Psoas muscle (tissue), 7 donors: ENCODE measurements at regions not wholly inside any gene's neighbourhood (a gene's known extent, or its start where the extent isn't known, plus 50 kb on each side); places are given as distances from the start of the nearest gene placed in this dataset.
"Not testable (repeated sequence)": the region's sequence is repeated elsewhere in the genome, so short reads cannot be mapped to it uniquely, and the experiment has no call there.

Experiments used
- ATAC-seq, 4 donors: fragments of 200-7000 bp; cut with Tn5 transposase; one replicate each; pipeline ENCODE4 v1.9.1; 2020; ENCODE audit warnings: moderate library complexity in 3 of 4, mild to moderate bottlenecking in 2 of 4
- DNase-seq, 2 donors: peaks; one replicate each; pipeline ENCODE4 v3.0.0-alpha.2; 2020
- H3K27ac ChIP-seq: fragments of 200-600 bp; one replicate; pipeline ENCODE4 v1.8.0; 2022
- H3K27me3 ChIP-seq, 3 donors: fragments of 200-600 bp in 1 of 3; one replicate each; pipeline versions ENCODE4 v1.6.1 to v1.8.0; 2013 to 2022; ENCODE audit warnings: low read length in 2 of 3, mild to moderate bottlenecking in 2 of 3, moderate library complexity in 1 of 3; ENCODE audit not compliant: insufficient read depth in 3 of 3
- H3K36me3 ChIP-seq, 2 donors: fragments of 200-600 bp in 1 of 2; one replicate each; pipeline versions ENCODE4 v1.6.1 to v1.8.0; 2013 to 2022; ENCODE audit warnings: low read depth in 1 of 2, mild to moderate bottlenecking in 1 of 2, moderate library complexity in 1 of 2; ENCODE audit not compliant: insufficient read depth in 1 of 2
- H3K4me1 ChIP-seq: fragments of 200-600 bp; one replicate; pipeline ENCODE4 v1.8.0; 2022
- H3K4me3 ChIP-seq: fragments of 200-600 bp; one replicate; pipeline ENCODE4 v1.8.0; 2022; ENCODE audit warnings: mild to moderate bottlenecking
- H3K9me3 ChIP-seq: fragments of 200-600 bp; one replicate; pipeline ENCODE4 v1.8.0; 2022
- CTCF ChIP-seq: fragments of 200-600 bp; IDR thresholded peaks from one replicate; pipeline ENCODE4 v1.8.0; 2022; ENCODE audit warnings: antibody characterized with exemption
- WGBS, 3 donors: extraction: QIAGEN DNeasy Blood & Tissue Kit; methylation state at CpG; one replicate each; pipeline versions ENCODE4 v1.1.6 to v1.1.7; 2013; 5-methylcytosine and 5-hydroxymethylcytosine counted together
- intact Hi-C, 2 donors: fragments of 100-400 bp; cut with DNase I; formaldehyde crosslinking; loops; one replicate each; pipeline versions ENCODE4 v1.11.0 to v1.14.2; 2022
- donor health status: healthy with polysubstance abuse.
- donor health status: DM: no; HTN: no; CAD: no; lungs with moderate emphysema.
- donor health status: Bipolar disorder and iron deficiency.
- donor health status: healthy.
- donor health status: DM: yes; HTN: yes; CAD: no.
- donor health status: DM: no; HTN: no; CAD: no.
- donor health status: DM: yes; HTN: yes; CAD: no.

DNA sequence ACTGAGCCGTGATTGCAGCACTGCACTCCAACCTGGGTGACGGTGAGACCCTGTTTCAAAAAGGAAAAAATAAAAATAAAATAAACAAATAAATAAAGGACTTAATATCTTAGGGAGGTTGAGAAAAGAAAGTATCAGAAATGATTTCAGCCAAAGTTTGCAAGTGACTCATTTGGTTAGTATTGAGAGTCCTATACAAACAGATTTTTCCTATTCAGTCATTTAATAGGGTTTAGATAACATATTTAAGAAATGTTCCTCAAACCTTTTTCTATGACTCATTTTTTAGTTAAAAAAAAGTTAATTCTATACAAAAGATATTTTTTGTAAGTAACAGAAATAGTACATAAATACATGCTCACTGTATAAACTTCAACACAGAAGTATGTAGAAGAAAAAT lies 235.1 kb downstream of the GJA1 start:
- intact Hi-C loops: no loop called here
- DNase-seq: no peak
- peaks cover 6% of the 10 kb centered on the region for H3K4me1 ChIP-seq
- no peak for TF ChIP-seq CTCF
- no peak overlapping the region for H3K27ac ChIP-seq
- H3K36me3 ChIP-seq: no peaks in the 10 kb centered on the region
- no peaks in the 10 kb centered on the region for H3K27me3 ChIP-seq
- no peak overlapping the region for H3K4me3 ChIP-seq
- no peak for ATAC-seq
- H3K9me3 ChIP-seq: no peaks in the 10 kb centered on the region
- 92 to 96% (median 94%) methylated on average over 2 of the region's 2 CpGs for WGBS, 3 donors

GRCh38 chr6:121677571-121677970 lies 242.1 kb downstream of the GJA1 start:
- Histone ChIP-seq H3K36me3 (no peaks in the 10 kb centered on the region), H3K4me1 (no peaks in the 10 kb centered on the region), H3K9me3 (no peaks in the 10 kb centered on the region), H3K27me3 (no peaks in the 10 kb centered on the region), H3K4me3 (no peak overlapping the region), H3K27ac (no peak overlapping the region)
- DNase-seq: no peak
- intact Hi-C loops: no loop called here
- no peak for ATAC-seq
- WGBS, 3 donors: 40 to 59% (median 43%) methylated on average over 1 of the region's 1 CpG
- no peak for TF ChIP-seq CTCF

GRCh38 chr6:121678245-121678644 lies 242.8 kb downstream of the GJA1 start:
- Histone ChIP-seq H3K36me3 (no peaks in the 10 kb centered on the region), H3K27ac (no peak overlapping the region), H3K27me3 (no peaks in the 10 kb centered on the region), H3K4me1 (no peaks in the 10 kb centered on the region), H3K9me3 (no peaks in the 10 kb centered on the region), H3K4me3 (no peak overlapping the region)
- intact Hi-C loops: no loop called here
- 78 to 81% (median 79%) methylated on average over 1 of the region's 1 CpG for WGBS, 3 donors
- TF ChIP-seq CTCF: no peak
- DNase-seq (no peak), ATAC-seq (no peak)

DNA sequence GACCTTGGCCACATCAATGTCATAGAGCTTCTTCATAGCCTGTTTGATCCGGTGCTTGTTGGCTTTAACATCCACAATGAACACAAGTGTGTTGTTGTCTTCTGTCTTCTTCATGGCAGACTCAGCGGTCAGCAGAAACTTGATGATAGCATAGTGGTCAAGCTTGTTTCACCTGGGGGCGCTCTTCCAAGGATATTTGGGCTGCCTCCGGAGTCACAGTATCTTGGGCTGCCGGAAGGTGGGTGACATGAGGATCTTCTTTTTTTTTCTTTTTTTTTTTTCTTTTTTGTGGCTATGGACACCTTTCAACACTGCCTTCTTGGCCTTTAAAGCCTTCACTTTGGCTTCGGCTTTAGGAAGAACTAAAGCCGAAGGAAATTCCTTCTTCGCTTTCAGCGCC lies 244.6 kb downstream of the GJA1 start:
- 94% methylated on average over 9 of the region's 9 CpGs for WGBS, 3 donors
- no peak for DNase-seq
- Histone ChIP-seq H3K36me3 (no peaks in the 10 kb centered on the region), H3K4me1 (no peaks in the 10 kb centered on the region), H3K4me3 (no peak overlapping the region), H3K9me3 (no peaks in the 10 kb centered on the region), H3K27ac (no peak overlapping the region), H3K27me3 (no peaks in the 10 kb centered on the region)
- no peak for ATAC-seq
- TF ChIP-seq CTCF: no peak
- intact Hi-C loops: no loop called here

GRCh38 chr6:121682666-121683065 lies 247.2 kb downstream of the GJA1 start:
- H3K27ac ChIP-seq: no peak overlapping the region
- ATAC-seq: no peak
- no peaks in the 10 kb centered on the region for H3K27me3 ChIP-seq
- H3K4me3 ChIP-seq: no peak overlapping the region
- H3K4me1 ChIP-seq: no peaks in the 10 kb centered on the region
- H3K36me3 ChIP-seq: no peaks in the 10 kb centered on the region
- no peak for TF ChIP-seq CTCF
- no peaks in the 10 kb centered on the region for H3K9me3 ChIP-seq
- intact Hi-C loops: no loop called here
- WGBS, 3 donors: 97 to 98% (median 97%) methylated on average over 25 of the region's 25 CpGs
- no peak for DNase-seq

GRCh38 chr6:121685806-121686205 lies 250.4 kb downstream of the GJA1 start:
- H3K36me3 ChIP-seq, H3K27me3 ChIP-seq, DNase-seq, H3K4me3 ChIP-seq, H3K9me3 ChIP-seq, ATAC-seq, intact Hi-C loops, H3K27ac ChIP-seq, H3K4me1 ChIP-seq: not testable (repeated sequence)
- 84 to 96% (median 93%) methylated on average over 10 of the region's 10 CpGs for WGBS, 3 donors
